HG03432 (cell line): ENCODE measurements at regions not wholly inside any gene's neighbourhood (a gene's known extent, or its start where the extent isn't known, plus 50 kb on each side); places are given as distances from the start of the nearest gene placed in this dataset.

ENCODE experiments used
- ATAC-seq: cut with Tn5 transposase; IDR thresholded peaks from one replicate; pipeline ENCODE4 v1.9.1; 2021; ENCODE audit warnings: mild to moderate bottlenecking, moderate library complexity; ENCODE audit not compliant: unreplicated experiment

DNA sequence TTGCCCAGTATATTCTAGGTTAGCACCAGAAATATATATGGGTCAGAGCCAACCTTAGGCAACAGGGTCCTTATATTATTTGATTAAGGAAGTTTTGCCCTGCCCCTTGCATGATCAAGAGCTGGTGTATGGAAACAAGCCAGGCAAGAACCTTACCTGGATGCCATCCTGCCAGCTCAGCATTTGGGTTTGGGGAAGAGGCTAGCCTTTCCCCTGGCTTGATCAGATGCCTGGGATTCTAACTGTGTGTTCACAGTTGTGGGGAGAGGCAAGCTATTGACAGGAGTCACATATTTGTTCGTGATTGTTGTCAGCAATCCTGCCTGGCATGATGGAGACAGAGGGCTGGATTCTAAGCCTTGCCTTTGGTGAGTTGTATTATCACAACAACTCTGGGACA, 260.0 kb upstream of the DACH1 start:
- no peak for ATAC-seq

- no peak for ATAC-seq
These were observed 259.4 kb upstream of the DACH1 start for GRCh38 chr13:72126424-72126823.

DNA sequence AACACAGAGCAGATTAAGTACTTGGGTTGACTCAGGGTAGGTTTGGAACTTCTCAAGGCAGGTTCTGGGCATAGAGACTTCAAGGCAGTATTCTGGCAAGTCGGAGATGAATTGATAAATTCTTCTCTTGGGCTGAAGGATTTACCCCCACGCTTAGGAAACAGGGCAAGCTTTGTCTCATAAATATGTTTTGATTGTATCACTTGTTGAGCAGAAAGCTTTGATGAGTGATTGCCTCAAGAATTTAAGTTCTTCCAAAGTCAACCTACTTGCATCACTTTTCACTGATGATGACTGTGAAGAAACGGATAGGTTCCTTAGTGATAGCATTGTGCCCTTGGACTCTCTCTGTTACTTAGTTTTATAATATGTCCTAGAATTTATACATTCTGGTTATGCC, 258.6 kb upstream of the DACH1 start:
- ATAC-seq, result no peak

DNA sequence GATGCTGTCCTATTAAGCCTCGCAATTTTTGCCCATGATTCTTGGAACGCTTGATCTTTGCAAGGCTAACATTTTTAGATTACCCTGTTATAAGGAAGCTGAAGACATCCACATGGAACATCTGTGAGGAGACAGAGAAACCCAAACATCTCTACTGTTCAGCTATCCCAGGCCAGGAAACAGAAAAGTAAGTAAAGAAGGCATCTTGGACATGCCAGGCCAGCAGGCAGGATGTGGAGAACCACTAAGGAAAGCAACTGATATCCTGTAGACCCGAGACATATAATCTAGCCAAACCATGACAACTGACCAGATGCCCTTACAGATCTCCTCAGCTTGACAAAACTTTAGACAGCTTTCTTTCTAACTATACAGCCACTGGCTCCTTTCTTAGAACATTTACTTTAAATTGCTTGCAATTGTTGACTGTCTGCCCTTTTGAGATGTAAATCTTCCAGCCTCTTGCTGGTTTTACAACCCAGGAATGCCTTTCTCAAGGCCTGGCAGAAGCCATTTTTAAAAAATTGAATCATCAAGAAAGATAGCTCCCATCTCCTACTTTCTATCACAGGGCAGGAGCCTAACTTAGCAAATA, 255.8 kb upstream of the DACH1 start:
- no peak for ATAC-seq

DNA sequence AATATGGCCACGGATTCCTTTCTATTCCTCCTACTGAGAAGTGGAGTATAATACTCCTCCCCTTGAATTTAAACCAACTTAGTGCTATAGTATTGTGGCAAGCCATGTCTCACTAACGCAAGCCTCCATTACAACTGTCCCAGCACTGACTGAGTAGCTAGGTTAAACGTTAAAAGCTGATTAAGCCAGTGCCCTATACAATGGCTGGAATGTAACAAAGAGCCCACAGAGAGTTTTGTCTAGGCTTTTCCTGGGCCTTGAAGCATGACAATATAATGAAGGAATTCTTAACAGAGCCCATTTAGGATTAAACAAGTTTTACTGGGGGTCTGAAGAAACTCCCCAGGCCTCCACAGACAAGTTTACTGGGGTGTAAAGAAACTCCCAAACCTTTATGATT, 254.5 kb upstream of the DACH1 start:
- ATAC-seq, result no peak

GRCh38 chr13:72120632-72121031, 253.6 kb upstream of the DACH1 start:
- no peak for ATAC-seq

DNA sequence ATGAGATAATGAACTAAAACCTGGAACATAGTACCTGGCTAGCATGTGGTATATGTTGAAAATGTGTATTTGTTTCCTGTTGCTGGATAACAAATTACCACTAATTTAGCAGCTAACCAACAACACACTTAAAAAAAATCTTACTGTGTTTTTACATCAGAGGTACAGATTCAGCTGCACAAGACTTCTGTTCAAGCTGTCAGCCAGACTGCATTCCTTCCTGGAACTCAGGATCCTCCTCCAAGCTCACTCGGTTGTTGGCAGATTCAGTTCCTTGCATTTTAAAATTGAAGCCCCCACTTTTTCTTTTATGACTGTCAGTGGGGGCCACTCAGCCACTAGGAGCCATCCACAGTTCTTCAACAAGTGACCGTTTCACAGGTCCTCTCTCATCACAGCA, 246.9 kb upstream of the DACH1 start:
- ATAC-seq, result no peak

DNA sequence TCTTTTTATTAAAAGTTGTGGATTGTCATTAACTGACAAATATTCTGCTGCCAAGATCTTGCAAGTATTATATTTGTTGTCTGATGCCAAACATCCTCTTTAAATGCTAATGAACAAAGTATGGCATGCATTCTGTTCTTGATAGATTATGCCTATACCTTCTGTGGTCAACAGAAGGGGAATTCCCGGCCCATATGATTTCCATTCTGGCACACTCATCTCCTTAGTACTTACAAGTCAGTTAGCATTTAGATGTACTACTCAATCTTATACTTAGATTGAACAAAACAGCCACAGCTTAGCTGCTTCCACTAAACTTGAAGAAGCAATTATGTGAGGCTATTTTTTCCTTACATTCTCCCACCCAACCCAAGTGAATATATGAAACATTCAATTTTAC, 246.1 kb upstream of the DACH1 start:
- ATAC-seq, result no peak

- ATAC-seq, result no peak
These were observed 245.2 kb upstream of the DACH1 start for GRCh38 chr13:72112216-72112615.

GRCh38 chr13:72109863-72110262, 242.9 kb upstream of the DACH1 start:
- no peak for ATAC-seq

- no peak for ATAC-seq
These were observed 237.7 kb upstream of the DACH1 start for GRCh38 chr13:72104656-72105180.

DNA sequence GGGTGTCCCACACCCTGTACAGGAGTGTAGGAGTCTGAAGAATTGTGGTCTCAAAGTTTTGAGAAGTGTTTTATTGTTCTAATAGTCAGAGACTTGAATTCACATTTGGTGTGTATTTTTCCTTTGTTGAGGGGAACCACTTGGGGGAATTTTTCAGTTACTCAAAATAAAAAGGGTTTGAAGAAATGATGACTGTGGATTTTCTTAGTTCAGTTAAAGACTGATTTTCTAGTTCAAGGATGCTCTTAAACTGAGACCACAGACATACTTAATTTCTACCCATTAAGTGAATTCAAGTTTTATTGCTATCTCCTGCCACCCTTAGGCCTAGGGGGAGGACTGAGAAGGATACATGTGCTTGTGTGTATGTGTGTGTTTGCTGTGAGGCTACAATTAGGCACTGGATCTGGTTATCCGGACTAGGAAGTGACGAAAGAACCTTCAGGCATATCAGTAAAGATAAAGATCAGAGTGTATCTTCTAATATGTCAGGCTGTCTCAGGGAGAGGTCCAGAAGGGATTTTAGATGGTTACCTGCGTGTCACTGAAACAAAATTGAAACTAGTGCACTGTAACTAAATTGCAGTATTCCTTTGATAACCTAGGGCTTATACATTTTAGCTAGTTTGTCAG, 234.9 kb upstream of the DACH1 start:
- ATAC-seq, result no peak

DNA sequence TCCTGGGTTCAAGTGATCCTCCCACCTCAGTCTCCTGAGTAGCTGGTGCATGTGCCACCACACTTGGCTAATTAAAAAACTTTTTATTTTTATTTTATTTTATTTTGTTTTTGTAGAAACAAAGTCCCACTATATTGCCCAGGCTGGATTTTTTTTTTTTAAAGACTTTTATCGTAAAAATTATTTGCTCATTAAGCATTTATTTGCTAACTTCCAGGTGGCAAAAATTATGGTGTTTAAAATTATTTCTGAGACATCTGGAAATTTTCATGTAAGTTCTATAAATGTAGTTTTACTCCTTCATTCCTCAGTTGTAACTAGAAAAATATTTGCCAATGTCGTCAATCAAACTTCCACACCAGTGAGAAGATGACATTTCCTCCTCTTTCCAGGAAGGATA, 233.3 kb upstream of the DACH1 start:
- no peak for ATAC-seq

DNA sequence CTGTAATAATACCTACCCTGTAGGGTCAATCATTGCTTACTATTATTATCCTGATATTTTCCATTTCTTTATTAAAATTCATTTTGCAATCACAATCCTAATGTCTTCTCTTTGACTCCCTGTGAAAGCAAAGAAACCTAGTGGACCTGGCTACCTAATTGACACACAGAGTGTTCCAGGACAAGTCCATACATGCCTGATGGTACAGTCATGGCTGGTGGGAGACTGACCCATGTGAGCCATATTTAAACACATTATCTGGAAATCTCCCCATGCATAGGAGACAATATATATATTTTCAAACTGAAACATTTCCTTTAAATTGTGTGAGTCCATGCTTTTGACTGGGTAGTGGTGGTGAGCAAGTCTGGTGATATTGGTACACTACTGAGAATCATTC, 230.6 kb upstream of the DACH1 start:
- no peak for ATAC-seq

- ATAC-seq, result no peak
These were observed 226.3 kb upstream of the DACH1 start for GRCh38 chr13:72093262-72093661.

- ATAC-seq, result no peak
These were observed 207.7 kb upstream of the DACH1 start for GRCh38 chr13:72074663-72075062.

DNA sequence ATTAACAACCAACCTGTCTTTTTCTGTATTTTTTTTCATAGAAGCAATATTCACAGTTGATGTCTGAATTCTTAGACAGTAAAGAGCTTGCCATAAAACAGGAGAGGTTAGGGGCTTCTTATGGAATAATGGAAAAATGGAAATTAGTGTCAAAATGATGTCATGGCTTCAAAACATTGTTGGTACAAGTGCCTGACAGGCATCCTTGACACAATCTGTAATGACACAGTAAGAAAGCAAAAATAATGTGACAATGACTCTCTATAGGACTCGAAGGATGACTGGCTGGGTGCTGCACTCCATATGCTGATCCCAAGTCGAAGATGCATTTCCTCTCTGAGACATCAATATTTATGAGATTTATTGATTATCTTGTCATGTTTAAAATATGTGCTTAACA, 205.3 kb upstream of the DACH1 start:
- ATAC-seq, result no peak

DNA sequence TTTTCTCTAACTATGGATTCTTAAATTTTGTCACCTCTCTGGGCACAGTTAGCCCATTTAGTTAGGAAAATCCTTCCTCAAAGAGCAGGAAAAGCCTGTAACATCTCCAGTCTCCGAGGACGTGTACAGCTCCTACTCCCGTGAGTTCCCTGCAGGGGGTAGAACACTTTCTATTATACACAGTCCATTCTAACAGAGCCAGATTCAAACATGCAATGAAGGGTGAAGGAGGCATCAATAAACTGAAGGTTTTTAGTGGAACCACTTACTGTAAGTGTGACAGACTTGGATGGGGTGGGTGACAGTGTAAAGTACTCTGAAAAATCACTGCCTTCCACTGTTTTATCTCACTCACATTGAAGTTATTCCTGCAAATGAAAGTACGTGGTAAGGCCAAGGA, 204.7 kb upstream of the DACH1 start:
- no peak for ATAC-seq

GRCh38 chr13:72062566-72062965, 195.6 kb upstream of the DACH1 start:
- ATAC-seq, result no peak

GRCh38 chr13:72061613-72062012, 194.6 kb upstream of the DACH1 start:
- ATAC-seq, result no peak

DNA sequence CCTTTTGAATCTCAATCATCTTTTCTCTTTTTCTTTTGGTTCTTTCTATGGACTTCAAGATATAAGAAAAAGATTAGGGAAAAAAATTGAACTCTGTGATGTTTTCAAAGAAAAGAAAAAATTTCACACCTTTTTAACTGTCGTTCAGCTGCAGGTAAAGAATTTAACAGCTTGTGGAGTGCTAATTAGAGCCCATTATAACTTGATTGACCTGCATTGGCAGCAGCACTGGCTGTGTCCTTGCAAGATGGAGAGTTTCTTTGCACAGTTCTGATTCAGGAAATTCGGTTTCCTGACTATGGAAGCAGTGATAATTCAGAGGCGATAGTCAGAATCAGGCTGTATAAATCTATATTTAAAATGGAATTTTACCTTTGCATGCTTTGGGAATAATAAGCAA, 183.2 kb upstream of the DACH1 start:
- no peak for ATAC-seq

GRCh38 chr13:72043366-72043765, 176.4 kb upstream of the DACH1 start:
- no peak for ATAC-seq

- no peak for ATAC-seq
These were observed 174.2 kb upstream of the DACH1 start for GRCh38 chr13:72041165-72041564.
